Panc1 (cell line): ENCODE measurements at regions not wholly inside any gene's neighbourhood (a gene's known extent, or its start where the extent isn't known, plus 50 kb on each side); places are given as distances from the start of the nearest gene placed in this dataset.

ENCODE experiments used
- CTCF ChIP-seq: fragments of 450-650 bp; IDR thresholded peaks from 2 replicates; pipeline ENCODE4 v1.5.1; 2017; ENCODE audit warnings: mild to moderate bottlenecking
- POLR2AphosphoS5 ChIP-seq: IDR thresholded peaks from 2 replicates; pipeline ENCODE4 v1.6.1; 2012; ENCODE audit warnings: mild to moderate bottlenecking, low read depth, low read length, moderate library complexity
- TCF7L2 ChIP-seq: IDR thresholded peaks from 2 replicates; pipeline ENCODE4 v1.6.1; 2011; ENCODE audit warnings: mild to moderate bottlenecking, low read depth, low read length, inconsistent platforms

GRCh38 chr4:13240066-13240465 is 244.1 kb downstream of the RAB28 start:
- no peak for TF ChIP-seq TCF7L2
- no peak for TF ChIP-seq CTCF
- TF ChIP-seq POLR2AphosphoS5 = no peak
